ENCODE measurements at regions not wholly inside any gene's neighbourhood (a gene's known extent, or its start where the extent isn't known, plus 50 kb on each side); places are given as distances from the start of the nearest gene placed in this dataset.

GRCh38 chr20:40970218-40970617, 58.4 kb upstream of the TOP1 start:
- BruUV-seq (replicated peaks): no TSS peak
- Histone ChIP-seq H2AFZ (ENCODE audit: low read depth, low read length) (no peak overlapping the region), H3K9ac (ENCODE audit: insufficient read depth in 1 of 2, low read depth in 2 of 2, low read length in 2 of 2) (no peak overlapping the region), H3K4me3 (no peak overlapping the region), H3K36me3 (ENCODE audit: control insufficient read depth, insufficient read depth, low read length) (no peaks in the 10 kb centered on the region), H3K27ac (ENCODE audit: extremely low read depth, low read depth, low read length) (no peak overlapping the region), H3K27me3 (ENCODE audit: control insufficient read depth in 2 of 2, insufficient read depth in 2 of 2, low read length in 2 of 2) (no peaks in the 10 kb centered on the region; a peak in 2 of 5 replicates), H3K9me1 (ENCODE audit: control insufficient read depth, insufficient read depth, low read length) (no peaks in the 10 kb centered on the region), H3K4me2 (ENCODE audit: insufficient read depth, low read length) (no peak overlapping the region), H3K9me3 (replicated peaks; ENCODE audit: control insufficient read depth, insufficient read depth, low read depth, low read length) (no peaks in the 10 kb centered on the region), H3K4me1 (replicated peaks in 1 of 2; ENCODE audit: control insufficient read depth in 2 of 2, insufficient read depth in 2 of 2, low read length in 2 of 2) (peaks cover 0 to 4% of the 10 kb centered on the region in 2 experiments; a peak in 1 of 5 replicates), H3K79me2 (ENCODE audit: control insufficient read depth, insufficient read depth, low read length) (no peaks in the 10 kb centered on the region), H4K20me1 (replicated peaks; ENCODE audit: control insufficient read depth, insufficient read depth, low read length) (no peaks in the 10 kb centered on the region)
- DNase-seq (ENCODE audit: extremely low read depth in 1 of 4, low spot score in 3 of 4) (no peak), ATAC-seq (no peak), FAIRE-seq (no peak)
- ChIA-PET POLR2A (interaction anchor here (1.2 kb wide), 1 partner anchor 35 kb away, joined by 3 read pairs; no protein-coding TSS in a partner anchor), CTCF (ENCODE audit: low intra/inter-chr PET ratio) (interaction anchor here (0.6 to 4.1 kb wide), 3 partner anchors 125 to 1012 kb away, joined by 3 to 36 read pairs (median 5); no protein-coding TSS in a partner anchor)
- WGBS (ENCODE audit: insufficient coverage, low coverage, missing lambda C conversion rate): 23% methylated on average over 5 of the region's 6 CpGs
- in situ Hi-C loops (cut with MboI): loop anchor here (5.0 to 10.0 kb wide), 2 partner anchors 265 to 372 kb away; partner anchors contain the start of gene LPIN3
- no peak for TF ChIP-seq XRCC5 (IDR thresholded peaks at IDR 0.05; ENCODE audit: low read depth, low read length)
- TF ChIP-seq ATF1 (CRISPR knock-in tag; IDR thresholded peaks at IDR 0.05): no peak
- no peak for TF ChIP-seq ATF1 (tag; IDR thresholded peaks at IDR 0.05)
- TF ChIP-seq RAD21 (CRISPR knock-in tag; conservative IDR thresholded peaks at IDR 0.05 in 1 of 2, IDR thresholded peaks at IDR 0.05 in 1 of 2): peak in 1 of 2 experiments; percentile 41; a peak in 1 of 4 replicates
- TF ChIP-seq ZNF311 (CRISPR knock-in tag; IDR thresholded peaks at IDR 0.05): no peak
- peak in 1 of 3 experiments; percentile 15; a peak in 1 of 6 replicates for TF ChIP-seq CTCF (IDR thresholded peaks at IDR 0.05 in 2 of 3, conservative IDR thresholded peaks at IDR 0.05 in 1 of 3; ENCODE audit: insufficient read depth in 2 of 3, low read depth in 1 of 3, low read length in 3 of 3)
- intact Hi-C loops (cut with micrococcal nuclease): no loop called here

Data from K562 (cell line).